Adrenal gland (tissue), 5 donors: ENCODE measurements at regions not wholly inside any gene's neighbourhood (a gene's known extent, or its start where the extent isn't known, plus 50 kb on each side); places are given as distances from the start of the nearest gene placed in this dataset.

Experiments
- CTCF ChIP-seq, 6 experiments: fragments of 450-650 bp in 4 of 6; fragments of 200-600 bp in 2 of 6; sonication (generic) in 1 of 6; IDR thresholded peaks; 1 replicate in 5 of 6; 2 replicates in 1 of 6; pipeline versions ENCODE4 v1.5.1 to v1.8.0; 2016 to 2021; ENCODE audit warnings: antibody characterized with exemption in 6 of 6, mild to moderate bottlenecking in 2 of 6, moderate library complexity in 1 of 6
- POLR2A ChIP-seq, 2 donors: fragments of 450-650 bp; IDR thresholded peaks; one replicate each; pipeline ENCODE4 v1.6.1; 2017; ENCODE audit warnings: antibody characterized with exemption in 2 of 2, mild to moderate bottlenecking in 2 of 2, moderate library complexity in 1 of 2
- donor health status: DM: no; HTN: no; CAD: no.

- TF ChIP-seq CTCF (IDR thresholded peaks at IDR 0.05) (no peak), POLR2A (IDR thresholded peaks at IDR 0.05) (no peak)
Measured at GRCh38 chr2:128410035-128410757, 91.5 kb upstream of the HS6ST1 start.
